ENCODE measurements at regions not wholly inside any gene's neighbourhood (a gene's known extent, or its start where the extent isn't known, plus 50 kb on each side); places are given as distances from the start of the nearest gene placed in this dataset.

GRCh38 chr3:23720885-23721284 is 84.9 kb upstream of the UBE2E1 start:
- TF ChIP-seq CTCF (IDR thresholded peaks at IDR 0.05) = no peak
- TF ChIP-seq EP300 (IDR thresholded peaks at IDR 0.05) = no peak
- TF ChIP-seq POLR2AphosphoS5 (IDR thresholded peaks at IDR 0.05) = no peak
- no peak for TF ChIP-seq POLR2A (IDR thresholded peaks at IDR 0.05)
- Histone ChIP-seq H3K36me3 (no peaks in the 10 kb centered on the region), H3K27me3 (no peaks in the 10 kb centered on the region), H3K9me3 (no peaks in the 10 kb centered on the region), H3K4me3 (no peak overlapping the region), H3K4me1 (no peaks in the 10 kb centered on the region), H3K27ac (no peak overlapping the region)
- intact Hi-C loops (cut with DNase I; ENCODE audit: low total_unique reads) = no loop called here
- WGBS, 5 donors = 10 to 51% (median 28%) methylated on average over 2 of the region's 2 CpGs
- DNase-seq = no peak

- Histone ChIP-seq H3K9me3 (no peaks in the 10 kb centered on the region), H3K4me1 (peaks cover 0 to 7% (median 1%) of the 10 kb centered on the region in 4 donors), H3K4me3 (no peak overlapping the region), H3K27ac (no peak overlapping the region), H3K27me3 (no peaks in the 10 kb centered on the region), H3K36me3 (no peaks in the 10 kb centered on the region)
- DNase-seq = no peak
- intact Hi-C loops (cut with DNase I; ENCODE audit: low total_unique reads) = no loop called here
- WGBS, 5 donors = 80 to 98% (median 93%) methylated on average over 5 of the region's 5 CpGs
- TF ChIP-seq CTCF (IDR thresholded peaks at IDR 0.05) (no peak), POLR2A (IDR thresholded peaks at IDR 0.05) (no peak), EP300 (IDR thresholded peaks at IDR 0.05) (no peak), POLR2AphosphoS5 (IDR thresholded peaks at IDR 0.05) (no peak)
Observed at GRCh38 chr3:23723141-23723540, 82.6 kb upstream of the UBE2E1 start.

GRCh38 chr3:23723930-23724329 is 81.8 kb upstream of the UBE2E1 start:
- no peak for DNase-seq
- Histone ChIP-seq H3K27me3 (no peaks in the 10 kb centered on the region), H3K27ac (no peak overlapping the region), H3K4me1 (peaks cover 0 to 15% (median 5%) of the 10 kb centered on the region in 4 donors), H3K9me3 (no peaks in the 10 kb centered on the region), H3K4me3 (no peak overlapping the region), H3K36me3 (no peaks in the 10 kb centered on the region)
- intact Hi-C loops (cut with DNase I; ENCODE audit: low total_unique reads) = no loop called here
- TF ChIP-seq POLR2A (IDR thresholded peaks at IDR 0.05) = no peak
- TF ChIP-seq POLR2AphosphoS5 (IDR thresholded peaks at IDR 0.05) = no peak
- TF ChIP-seq EP300 (IDR thresholded peaks at IDR 0.05) = no peak
- no peak for TF ChIP-seq CTCF (IDR thresholded peaks at IDR 0.05)

GRCh38 chr3:23726811-23727548 is 78.8 kb upstream of the UBE2E1 start:
- Histone ChIP-seq H3K4me1 (peaks cover 0 to 21% (median 6%) of the 10 kb centered on the region in 4 donors), H3K9me3 (no peaks in the 10 kb centered on the region), H3K4me3 (no peak overlapping the region), H3K27ac (no peak overlapping the region), H3K27me3 (no peaks in the 10 kb centered on the region), H3K36me3 (no peaks in the 10 kb centered on the region)
- intact Hi-C loops (cut with DNase I; ENCODE audit: low total_unique reads) = no loop called here
- 78 to 91% (median 90%) methylated on average over 5 of the region's 5 CpGs for WGBS, 5 donors
- no peak for DNase-seq
- TF ChIP-seq POLR2AphosphoS5 (IDR thresholded peaks at IDR 0.05) (no peak), EP300 (IDR thresholded peaks at IDR 0.05) (no peak), POLR2A (IDR thresholded peaks at IDR 0.05) (no peak), CTCF (IDR thresholded peaks at IDR 0.05) (no peak)
